ENCODE measurements at regions not wholly inside any gene's neighbourhood (a gene's known extent, or its start where the extent isn't known, plus 50 kb on each side); places are given as distances from the start of the nearest gene placed in this dataset.

DNA sequence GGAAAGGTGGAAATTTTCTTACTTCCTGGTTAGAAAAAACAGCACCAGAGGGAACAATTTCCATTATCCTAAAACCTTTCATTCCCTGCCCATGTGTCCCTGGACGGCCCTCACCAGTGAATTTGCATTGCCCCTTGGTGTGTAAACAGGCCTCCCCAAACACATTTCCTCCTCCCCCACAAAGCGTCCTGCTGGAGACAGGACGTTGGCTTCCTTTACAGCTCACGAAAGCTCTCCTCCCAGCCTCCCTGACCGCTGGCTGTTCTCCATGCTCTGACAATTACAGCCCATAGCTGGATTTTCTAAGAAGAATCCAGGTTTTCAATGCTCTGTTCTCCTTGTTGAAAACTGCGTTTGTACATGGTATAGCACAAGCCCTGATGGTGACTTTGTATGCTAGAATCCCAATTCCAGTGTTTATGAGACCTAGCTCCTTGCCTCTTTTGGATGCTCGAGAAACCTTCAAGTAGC, 724.2 kb upstream of the CELF2 start:
- peak; percentile 40 for DNase-seq (ENCODE audit: low spot score)
- Mint-ChIP-seq H3K9me3 (ENCODE audit: unreplicated experiment) (no peaks in the 10 kb centered on the region), H3K27me3 (ENCODE audit: unreplicated experiment) (no peaks in the 10 kb centered on the region), H3K36me3 (ENCODE audit: low read depth, unreplicated experiment) (no peaks in the 10 kb centered on the region), H3K4me3 (ENCODE audit: unreplicated experiment) (no peak overlapping the region), H3K4me1 (ENCODE audit: unreplicated experiment) (peaks cover 20% of the 10 kb centered on the region), H3K27ac (ENCODE audit: unreplicated experiment) (no peak overlapping the region)
- TF ChIP-seq, protein P1, sequence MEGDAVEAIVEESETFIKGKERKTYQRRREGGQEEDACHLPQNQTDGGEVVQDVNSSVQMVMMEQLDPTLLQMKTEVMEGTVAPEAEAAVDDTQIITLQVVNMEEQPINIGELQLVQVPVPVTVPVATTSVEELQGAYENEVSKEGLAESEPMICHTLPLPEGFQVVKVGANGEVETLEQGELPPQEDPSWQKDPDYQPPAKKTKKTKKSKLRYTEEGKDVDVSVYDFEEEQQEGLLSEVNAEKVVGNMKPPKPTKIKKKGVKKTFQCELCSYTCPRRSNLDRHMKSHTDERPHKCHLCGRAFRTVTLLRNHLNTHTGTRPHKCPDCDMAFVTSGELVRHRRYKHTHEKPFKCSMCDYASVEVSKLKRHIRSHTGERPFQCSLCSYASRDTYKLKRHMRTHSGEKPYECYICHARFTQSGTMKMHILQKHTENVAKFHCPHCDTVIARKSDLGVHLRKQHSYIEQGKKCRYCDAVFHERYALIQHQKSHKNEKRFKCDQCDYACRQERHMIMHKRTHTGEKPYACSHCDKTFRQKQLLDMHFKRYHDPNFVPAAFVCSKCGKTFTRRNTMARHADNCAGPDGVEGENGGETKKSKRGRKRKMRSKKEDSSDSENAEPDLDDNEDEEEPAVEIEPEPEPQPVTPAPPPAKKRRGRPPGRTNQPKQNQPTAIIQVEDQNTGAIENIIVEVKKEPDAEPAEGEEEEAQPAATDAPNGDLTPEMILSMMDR (IDR thresholded peaks at IDR 0.05; ENCODE audit: unreplicated experiment): no peak

DNA sequence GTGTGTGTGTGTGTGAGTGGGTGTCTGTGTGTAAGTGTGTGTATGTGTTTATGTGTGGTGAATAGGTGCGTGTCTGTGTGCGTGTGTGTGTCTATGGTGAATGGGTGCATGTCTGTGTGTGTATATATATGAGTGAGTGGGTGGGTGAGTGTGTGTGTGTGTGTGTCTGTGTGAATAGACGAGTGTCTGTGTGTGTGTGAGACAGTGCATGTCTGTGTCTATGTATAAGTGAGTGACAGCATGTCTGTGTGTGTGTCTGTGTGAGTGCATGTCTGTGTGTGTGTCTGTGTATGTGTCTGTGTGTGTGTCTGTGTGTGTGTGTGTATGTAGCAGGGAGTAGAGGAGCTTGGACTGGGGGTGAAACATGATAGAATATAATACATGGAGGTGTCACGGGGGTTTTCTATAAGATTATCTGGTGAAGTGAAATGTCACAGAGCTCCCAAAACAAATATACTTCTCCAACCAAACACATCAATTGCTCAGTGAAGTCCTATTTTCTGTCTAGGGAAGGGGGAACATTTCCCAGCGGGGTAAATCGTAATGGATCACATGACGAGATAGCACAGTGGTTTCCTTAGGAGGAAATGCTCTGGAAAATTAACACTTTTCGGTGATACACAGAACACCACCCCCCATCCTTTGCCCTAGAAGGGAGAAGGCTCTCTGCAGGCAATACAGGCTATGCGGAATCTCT, 723.3 kb upstream of the CELF2 start:
- Mint-ChIP-seq H3K9me3 (ENCODE audit: unreplicated experiment) (no peaks in the 10 kb centered on the region), H3K36me3 (ENCODE audit: low read depth, unreplicated experiment) (no peaks in the 10 kb centered on the region), H3K4me1 (ENCODE audit: unreplicated experiment) (peaks cover 20% of the 10 kb centered on the region), H3K27me3 (ENCODE audit: unreplicated experiment) (no peaks in the 10 kb centered on the region), H3K4me3 (ENCODE audit: unreplicated experiment) (no peak overlapping the region), H3K27ac (ENCODE audit: unreplicated experiment) (no peak overlapping the region)
- TF ChIP-seq, protein P1 (IDR thresholded peaks at IDR 0.05; ENCODE audit: unreplicated experiment): no peak
- DNase-seq (ENCODE audit: low spot score): no peak

DNA sequence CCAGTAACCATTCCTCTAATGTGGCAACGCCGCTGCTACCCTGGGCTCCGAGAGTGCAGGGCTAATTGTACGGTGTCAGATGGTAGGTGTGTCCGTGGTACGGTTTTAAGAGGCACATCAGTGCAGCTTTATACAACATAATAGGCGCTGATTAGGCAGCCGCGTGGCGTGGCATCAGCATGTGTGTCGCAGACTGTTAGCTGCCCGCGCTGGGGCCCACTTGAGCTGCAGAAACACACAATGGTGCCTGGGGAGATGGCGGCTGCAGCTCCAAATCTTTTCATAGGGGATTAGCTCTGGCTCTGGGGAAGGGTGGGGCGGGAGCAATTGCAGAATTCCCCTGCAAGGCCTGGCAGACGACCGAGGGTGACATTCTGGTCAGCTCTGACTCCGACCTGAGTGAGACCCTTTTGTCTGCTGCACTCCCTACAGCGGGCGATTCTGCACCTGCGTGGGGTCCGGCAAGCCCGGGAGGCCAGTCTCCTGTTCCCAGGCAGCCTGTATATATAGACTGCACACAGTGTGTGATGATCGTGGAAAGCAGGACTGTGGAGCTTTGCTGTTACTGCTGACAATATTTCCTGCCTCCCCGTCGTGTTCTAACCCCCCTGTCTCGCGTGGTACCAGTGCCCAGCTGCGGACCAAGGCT, 722.7 kb upstream of the CELF2 start:
- no peak for DNase-seq (ENCODE audit: low spot score)
- TF ChIP-seq, protein P1 (IDR thresholded peaks at IDR 0.05; ENCODE audit: unreplicated experiment): no peak
- no peaks in the 10 kb centered on the region for H3K36me3 Mint-ChIP-seq (ENCODE audit: low read depth, unreplicated experiment)
- no peaks in the 10 kb centered on the region for H3K27me3 Mint-ChIP-seq (ENCODE audit: unreplicated experiment)
- peaks cover 20% of the 10 kb centered on the region for H3K4me1 Mint-ChIP-seq (ENCODE audit: unreplicated experiment)
- H3K9me3 Mint-ChIP-seq (ENCODE audit: unreplicated experiment): no peaks in the 10 kb centered on the region
- no peak overlapping the region for H3K27ac Mint-ChIP-seq (ENCODE audit: unreplicated experiment)
- no peak overlapping the region for H3K4me3 Mint-ChIP-seq (ENCODE audit: unreplicated experiment)

DNA sequence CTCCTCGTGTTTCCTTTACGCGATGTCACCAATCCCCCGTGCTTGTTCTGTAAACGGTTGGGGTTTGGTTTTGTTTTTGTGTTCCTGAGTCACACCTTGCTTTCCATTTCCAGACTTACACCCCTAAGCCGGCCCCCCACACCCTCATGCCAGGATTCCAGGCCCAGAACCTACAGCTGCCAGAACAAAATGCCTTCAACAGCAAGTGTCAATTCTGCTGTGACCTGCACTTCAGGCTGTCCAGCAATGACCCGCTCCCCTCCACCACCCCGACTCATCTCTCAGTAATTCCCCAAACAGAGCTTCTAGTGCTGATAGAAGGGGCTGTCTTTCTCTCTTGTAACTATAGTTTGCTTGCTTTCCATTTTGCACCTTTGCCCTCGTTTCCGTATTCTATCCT, 722.1 kb upstream of the CELF2 start:
- TF ChIP-seq, protein P1 (IDR thresholded peaks at IDR 0.05; ENCODE audit: unreplicated experiment): no peak
- no peaks in the 10 kb centered on the region for H3K9me3 Mint-ChIP-seq (ENCODE audit: unreplicated experiment)
- no peak for DNase-seq (ENCODE audit: low spot score)
- H3K27ac Mint-ChIP-seq (ENCODE audit: unreplicated experiment): no peak overlapping the region
- no peaks in the 10 kb centered on the region for H3K27me3 Mint-ChIP-seq (ENCODE audit: unreplicated experiment)
- peaks cover 20% of the 10 kb centered on the region for H3K4me1 Mint-ChIP-seq (ENCODE audit: unreplicated experiment)
- H3K4me3 Mint-ChIP-seq (ENCODE audit: unreplicated experiment): no peak overlapping the region
- no peaks in the 10 kb centered on the region for H3K36me3 Mint-ChIP-seq (ENCODE audit: low read depth, unreplicated experiment)

DNA sequence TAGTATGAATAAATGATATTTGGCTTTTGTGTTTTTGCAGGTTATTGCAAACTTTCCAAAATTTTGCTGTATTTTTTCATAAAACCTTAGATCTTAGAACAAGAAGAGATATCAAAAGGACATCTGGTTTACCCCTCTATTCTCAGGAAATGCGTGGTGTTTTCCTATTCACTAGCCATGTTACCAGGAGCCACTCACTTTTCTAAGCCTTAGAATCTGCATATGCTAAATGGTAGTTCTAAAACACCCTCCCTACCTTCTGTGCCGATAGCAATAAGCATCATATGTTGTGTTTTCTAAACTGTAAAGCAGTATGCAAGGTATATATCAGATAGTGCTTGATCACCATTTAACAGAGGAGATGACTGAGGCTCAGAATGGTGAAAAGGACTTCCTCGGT, 715.0 kb upstream of the CELF2 start:
- no peak overlapping the region for H3K4me3 Mint-ChIP-seq (ENCODE audit: unreplicated experiment)
- H3K36me3 Mint-ChIP-seq (ENCODE audit: low read depth, unreplicated experiment): no peaks in the 10 kb centered on the region
- H3K9me3 Mint-ChIP-seq (ENCODE audit: unreplicated experiment): no peaks in the 10 kb centered on the region
- DNase-seq (ENCODE audit: low spot score): no peak
- H3K27ac Mint-ChIP-seq (ENCODE audit: unreplicated experiment): no peak overlapping the region
- peaks cover 12% of the 10 kb centered on the region for H3K4me1 Mint-ChIP-seq (ENCODE audit: unreplicated experiment)
- TF ChIP-seq, protein P1 (IDR thresholded peaks at IDR 0.05; ENCODE audit: unreplicated experiment): no peak
- no peaks in the 10 kb centered on the region for H3K27me3 Mint-ChIP-seq (ENCODE audit: unreplicated experiment)
